IMR-90 (cell line): ENCODE measurements at regions not wholly inside any gene's neighbourhood (a gene's known extent, or its start where the extent isn't known, plus 50 kb on each side); places are given as distances from the start of the nearest gene placed in this dataset.

Experiments
- ATAC-seq: fragments of 200-7000 bp; cut with Tn5 transposase; 2 replicates; pipeline ENCODE4 v1.9.1; 2020; ENCODE audit warnings: low read depth, mild to moderate bottlenecking, moderate library complexity
- BruUV-seq: library from RNA; stranded (reverse); fragments of 400-500 nt; replicated peaks from 2 replicates; lab custom pipeline; 2021; lab: Mats Ljungman, UMichigan
- CTCF ChIA-PET: fragments of 300-600 bp; formaldehyde crosslinking; extraction: SDS; loops from one replicate; lab custom pipeline; 2021; ENCODE audit warnings: antibody characterized with exemption; lab: Yijun Ruan, JAX
- POLR2A ChIA-PET: fragments of 300-600 bp; sonication (Branson Sonifier 250); formaldehyde crosslinking; loops from one replicate; lab custom pipeline; 2022; ENCODE audit warnings: antibody characterized with exemption; ENCODE audit not compliant: unreplicated experiment; lab: Charles Lee
- DNase-seq: peaks from one replicate; pipeline ENCODE4 v3.0.0; 2013
- H2AFZ ChIP-seq: replicated peaks from 2 replicates; pipeline ENCODE3; 2013; ENCODE audit warnings: low read length, mild to moderate bottlenecking; ENCODE audit not compliant: poor library complexity
- H2AK5ac ChIP-seq: 2 replicates; pipeline ENCODE4 v1.6.1; 2013; ENCODE audit warnings: low read depth, low read length, inconsistent platforms
- H2AK9ac ChIP-seq: replicated peaks from 2 replicates; pipeline ENCODE3; 2013; ENCODE audit warnings: mild to moderate bottlenecking, low read depth, low read length, moderate library complexity; ENCODE audit not compliant: poor library complexity
- H2BK120ac ChIP-seq: 2 replicates; pipeline ENCODE4 v1.6.1; 2013; ENCODE audit warnings: low read depth, low read length, inconsistent platforms
- H2BK15ac ChIP-seq: 3 replicates; pipeline ENCODE4 v1.6.1; 2013; ENCODE audit warnings: low read depth, low read length, inconsistent platforms
- H2BK20ac ChIP-seq: 2 replicates; pipeline ENCODE4 v1.6.1; 2013; ENCODE audit warnings: low read depth, mild to moderate bottlenecking, inconsistent platforms, low read length, moderate library complexity
- H2BK5ac ChIP-seq: 2 replicates; pipeline ENCODE4 v1.6.1; 2013; ENCODE audit warnings: mild to moderate bottlenecking, low read depth, low read length, inconsistent platforms; ENCODE audit not compliant: poor library complexity, severe bottlenecking
- H3K14ac ChIP-seq: replicated peaks from 2 replicates; pipeline ENCODE4 v1.6.1; 2013; ENCODE audit warnings: low read depth, low read length, inconsistent platforms
- H3K18ac ChIP-seq: 2 replicates; pipeline ENCODE4 v1.6.1; 2013; ENCODE audit warnings: low read depth, low read length, control low read depth
- H3K23ac ChIP-seq: 2 replicates; pipeline ENCODE4 v1.6.1; 2013; ENCODE audit warnings: low read depth, low read length, inconsistent platforms
- H3K27ac ChIP-seq: 2 replicates; pipeline ENCODE4 v1.5.1; 2013; ENCODE audit warnings: mild to moderate bottlenecking, control low read depth, low read length; ENCODE audit not compliant: insufficient read depth
- H3K27me3 ChIP-seq: 2 replicates; pipeline ENCODE4 v1.6.1; 2013; ENCODE audit warnings: low read length; ENCODE audit not compliant: control insufficient read depth, insufficient read depth
- H3K36me3 ChIP-seq: 2 replicates; pipeline ENCODE4 v1.6.1; 2013; ENCODE audit warnings: low read length, mixed read lengths; ENCODE audit not compliant: control insufficient read depth, insufficient read depth
- H3K4ac ChIP-seq: 2 replicates; pipeline ENCODE4 v1.6.1; 2013; ENCODE audit warnings: low read depth, low read length, inconsistent platforms
- H3K4me1 ChIP-seq: 2 replicates; pipeline ENCODE4 v1.6.1; 2013; ENCODE audit warnings: low read length, mixed read lengths; ENCODE audit not compliant: control insufficient read depth, insufficient read depth
- H3K4me2 ChIP-seq: 2 replicates; pipeline ENCODE4 v1.6.1; 2013; ENCODE audit warnings: low read depth, mild to moderate bottlenecking, control low read depth, low read length, moderate library complexity
- H3K4me3 ChIP-seq: 2 replicates; pipeline ENCODE4 v1.5.1; 2013; ENCODE audit warnings: low read depth, mild to moderate bottlenecking, control low read depth, low read length, moderate library complexity; ENCODE audit not compliant: insufficient read depth
- H3K56ac ChIP-seq: 2 replicates; pipeline ENCODE4 v1.6.1; 2013; ENCODE audit warnings: low read length, inconsistent platforms; ENCODE audit not compliant: insufficient read depth; ENCODE audit errors: extremely low read depth
- H3K79me1 ChIP-seq, 2 experiments: 2 replicates each; pipeline ENCODE4 v1.6.1; 2013; ENCODE audit warnings: low read length in 2 of 2, inconsistent platforms in 1 of 2, low read depth in 1 of 2
- H3K9ac ChIP-seq: 2 replicates; pipeline ENCODE4 v1.6.1; 2013; ENCODE audit warnings: low read depth, low read length, control low read depth
- H3K9me1 ChIP-seq: 2 replicates; pipeline ENCODE4 v1.6.1; 2013; ENCODE audit warnings: low read length, inconsistent platforms; ENCODE audit not compliant: insufficient read depth
- H3K9me3 ChIP-seq: 2 replicates; pipeline ENCODE4 v1.6.1; 2013; ENCODE audit warnings: low read length; ENCODE audit not compliant: control insufficient read depth, insufficient read depth
- H4K20me1 ChIP-seq: 2 replicates; pipeline ENCODE4 v1.6.1; 2013; ENCODE audit warnings: low read length, inconsistent platforms; ENCODE audit not compliant: insufficient read depth
- H4K5ac ChIP-seq: 2 replicates; pipeline ENCODE4 v1.6.1; 2013; ENCODE audit warnings: mild to moderate bottlenecking, low read depth, low read length, control low read depth
- H4K8ac ChIP-seq, 2 experiments: 2 replicates each; pipeline ENCODE4 v1.6.1; 2013; ENCODE audit warnings: low read depth in 2 of 2, low read length in 2 of 2, control low read depth in 1 of 2, inconsistent platforms in 1 of 2
- H4K91ac ChIP-seq: 2 replicates; pipeline ENCODE4 v1.6.1; 2013; ENCODE audit warnings: low read depth, low read length, inconsistent platforms; ENCODE audit not compliant: insufficient read depth
- BHLHE40 ChIP-seq: fragments of 150-350 bp; IDR thresholded peaks from 2 replicates; pipeline ENCODE4 v1.6.1; 2016; ENCODE audit warnings: mild to moderate bottlenecking, low read depth, low read length
- CEBPB ChIP-seq: IDR thresholded peaks from 2 replicates; pipeline ENCODE4 v1.6.1; 2012; ENCODE audit warnings: low read depth, low read length, improper control_type of control experiment
- CHD1 ChIP-seq: IDR thresholded peaks from 2 replicates; pipeline ENCODE4 v1.6.1; 2012; ENCODE audit warnings: low read depth, low read length, improper control_type of control experiment
- CTCF ChIP-seq: conservative IDR thresholded peaks from 2 replicates; pipeline ENCODE4 v1.5.1; 2012; ENCODE audit warnings: mild to moderate bottlenecking, low read depth, low read length, improper control_type of control experiment
- ELK1 ChIP-seq: fragments of 150-350 bp; IDR thresholded peaks from 2 replicates; pipeline ENCODE4 v1.6.1; 2016; ENCODE audit warnings: low read depth, mild to moderate bottlenecking, low read length, moderate library complexity, borderline replicate concordance
- FOS ChIP-seq: fragments of 150-350 bp; IDR thresholded peaks from 2 replicates; pipeline ENCODE4 v1.6.1; 2016; ENCODE audit warnings: low read depth, low read length
- MAFK ChIP-seq: IDR thresholded peaks from 2 replicates; pipeline ENCODE4 v1.6.1; 2012; ENCODE audit warnings: low read depth, low read length, improper control_type of control experiment
- MAZ ChIP-seq: IDR thresholded peaks from 2 replicates; pipeline ENCODE4 v1.6.1; 2012; ENCODE audit warnings: low read depth, mild to moderate bottlenecking, low read length, improper control_type of control experiment, moderate library complexity, borderline replicate concordance
- MXI1 ChIP-seq: IDR thresholded peaks from 2 replicates; pipeline ENCODE4 v1.6.1; 2012; ENCODE audit warnings: low read depth, mild to moderate bottlenecking, low read length, moderate library complexity, borderline replicate concordance
- NFE2L2 ChIP-seq: fragments of 150-350 bp; IDR thresholded peaks from 2 replicates; pipeline ENCODE4 v1.6.1; 2016; ENCODE audit warnings: low read depth, mild to moderate bottlenecking, low read length
- POLR2A ChIP-seq: IDR thresholded peaks from 2 replicates; pipeline ENCODE4 v1.6.1; 2012; ENCODE audit warnings: mild to moderate bottlenecking, low read depth, low read length
- RAD21 ChIP-seq: IDR thresholded peaks from 2 replicates; pipeline ENCODE4 v1.6.1; 2012; ENCODE audit warnings: low read length, improper control_type of control experiment
- RCOR1 ChIP-seq: IDR thresholded peaks from 2 replicates; pipeline ENCODE4 v1.6.1; 2012; ENCODE audit warnings: mild to moderate bottlenecking, low read length, improper control_type of control experiment; ENCODE audit not compliant: insufficient replicate concordance
- RFX5 ChIP-seq: IDR thresholded peaks from 2 replicates; pipeline ENCODE4 v1.8.0; 2012; ENCODE audit warnings: low read depth, mild to moderate bottlenecking, low read length, moderate library complexity
- SMC3 ChIP-seq: fragments of 150-350 bp; IDR thresholded peaks from 2 replicates; pipeline ENCODE4 v1.6.1; 2016; ENCODE audit warnings: low read depth, mild to moderate bottlenecking, antibody characterized with exemption, low read length, moderate library complexity
- USF2 ChIP-seq: fragments of 150-350 bp; IDR thresholded peaks from 2 replicates; pipeline ENCODE4 v1.6.1; 2017; ENCODE audit warnings: mild to moderate bottlenecking, antibody characterized with exemption, low read length, low read depth
- WGBS, 2 experiments: methylation state at CpG; one replicate each; pipeline versions ENCODE4 v1.1.5 to v1.1.7; 2013; ENCODE audit warnings: missing lambda C conversion rate in 2 of 2; ENCODE audit not compliant: insufficient read length in 1 of 2; ENCODE audit errors: extremely low coverage in 2 of 2; 5-methylcytosine and 5-hydroxymethylcytosine counted together
- dilution Hi-C: fragments of 300-500 bp; cut with HindIII; formaldehyde crosslinking; loops from one replicate; pipeline ENCODE4 v1.14.3; 2018; ENCODE audit warnings: low sequenced_read_pairs; ENCODE audit not compliant: unreplicated experiment
- in situ Hi-C: fragments of 300-500 bp; cut with MboI; formaldehyde crosslinking; loops from 3 replicates; pipeline ENCODE4 v1.14.3; 2019; ENCODE audit warnings: low sequenced_read_pairs, inconsistent platforms, mixed read lengths
- intact Hi-C: fragments of 100-400 bp; cut with micrococcal nuclease; formaldehyde crosslinking; loops from 2 replicates; pipeline ENCODE4 v1.10.0; 2022

GRCh38 chr20:26154224-26154623 lies 457.6 kb upstream of the ZNF337 start:
- ChIA-PET CTCF (no interaction called here), POLR2A (no interaction called here)
- no peaks in the 10 kb centered on the region for H3K4me1 ChIP-seq
- BruUV-seq = no TSS peak
- no peaks in the 10 kb centered on the region for H3K9me3 ChIP-seq
- H2BK5ac ChIP-seq = no peak overlapping the region
- dilution Hi-C loops = no loop called here
- H3K27ac ChIP-seq = no peak overlapping the region
- H3K4ac ChIP-seq = no peak overlapping the region
- H2BK20ac ChIP-seq = no peak overlapping the region
- H2AK5ac ChIP-seq = no peak overlapping the region
- no peak overlapping the region for H3K9ac ChIP-seq
- no peak for ATAC-seq
- no peak overlapping the region for H4K8ac ChIP-seq
- no peaks in the 10 kb centered on the region for H3K79me1 ChIP-seq
- no peak overlapping the region for H3K18ac ChIP-seq
- H3K36me3 ChIP-seq = no peaks in the 10 kb centered on the region
- TF ChIP-seq SMC3 (no peak), USF2 (no peak), CEBPB (no peak), MAZ (no peak), NFE2L2 (no peak), RCOR1 (no peak), MXI1 (no peak), POLR2A (no peak), FOS (no peak), RAD21 (no peak), CHD1 (no peak), BHLHE40 (no peak), ELK1 (no peak), MAFK (no peak), RFX5 (no peak), CTCF (no peak)
- H3K14ac ChIP-seq = no peak overlapping the region
- no peaks in the 10 kb centered on the region for H3K9me1 ChIP-seq
- no peak overlapping the region for H3K23ac ChIP-seq
- no peak overlapping the region for H3K4me3 ChIP-seq
- no peaks in the 10 kb centered on the region for H3K27me3 ChIP-seq
- H4K20me1 ChIP-seq = no peaks in the 10 kb centered on the region
- H3K4me2 ChIP-seq = no peak overlapping the region
- no peak overlapping the region for H2BK15ac ChIP-seq
- in situ Hi-C loops = no loop called here
- H2AFZ ChIP-seq = no peak overlapping the region
- H4K5ac ChIP-seq = no peak overlapping the region
- no peak overlapping the region for H4K91ac ChIP-seq
- no peak overlapping the region for H3K56ac ChIP-seq
- no peak overlapping the region for H2BK120ac ChIP-seq
- WGBS, 2 experiments = no CpG with 5 or more reads among the region's 3 CpGs
- no peak overlapping the region for H2AK9ac ChIP-seq
- no peak for DNase-seq
- intact Hi-C loops = no loop called here
